HEK293 (cell line): ENCODE measurements at regions not wholly inside any gene's neighbourhood (a gene's known extent, or its start where the extent isn't known, plus 50 kb on each side); places are given as distances from the start of the nearest gene placed in this dataset.

ENCODE experiments used
- CTCF ChIA-PET: fragments of 350-600 bp; formaldehyde crosslinking; extraction: SDS; loops from one replicate; lab custom pipeline; 2021; ENCODE audit warnings: antibody characterized with exemption; lab: Yijun Ruan, JAX
- POLR2A ChIA-PET: fragments of 300-600 bp; formaldehyde crosslinking; extraction: SDS; loops from one replicate; lab custom pipeline; 2020; ENCODE audit warnings: antibody characterized with exemption, inconsistent platforms; lab: Yijun Ruan, JAX
- H3K27ac ChIP-seq: fragments of 200-500 bp; sonication (Bioruptor generic); 2 replicates; pipeline ENCODE4 v1.5.1; 2014; ENCODE audit warnings: low read depth, low read length, control low read depth, inconsistent platforms; ENCODE audit errors: extremely low read depth
- H3K36me3 ChIP-seq, 2 experiments: fragments of 200-500 bp in 1 of 2; sonication (Bioruptor generic) in 1 of 2; 1 replicate in 1 of 2; 2 replicates in 1 of 2; pipeline ENCODE4 v1.5.1; 2014 to 2017; ENCODE audit warnings: inconsistent platforms in 2 of 2, low read length in 2 of 2; ENCODE audit not compliant: control insufficient read depth in 2 of 2, insufficient read depth in 1 of 2
- H3K4me1 ChIP-seq: fragments of 200-500 bp; sonication (Bioruptor generic); 2 replicates; pipeline ENCODE4 v1.5.1; 2014; ENCODE audit warnings: mild to moderate bottlenecking, low read length, inconsistent platforms; ENCODE audit not compliant: control insufficient read depth, insufficient read depth
- H3K4me3 ChIP-seq: 2 replicates; pipeline ENCODE4 v1.5.1; 2011; ENCODE audit warnings: low read depth, mild to moderate bottlenecking, control low read depth, low read length, moderate library complexity
- H3K9me3 ChIP-seq: fragments of 200-500 bp; sonication (Bioruptor generic); 2 replicates; pipeline ENCODE4 v1.5.1; 2014; ENCODE audit warnings: low read depth, low read length, inconsistent platforms; ENCODE audit not compliant: control insufficient read depth, insufficient read depth
- BCL6B ChIP-seq: fragments of 450-650 bp; formaldehyde crosslinking; IDR thresholded peaks from 2 replicates; pipeline ENCODE4 v1.5.1; 2017; ENCODE audit warnings: missing biosample characterization, missing genetic modification characterization
- GLI4 ChIP-seq: fragments of 450-650 bp; formaldehyde crosslinking; IDR thresholded peaks from 2 replicates; pipeline ENCODE4 v1.5.1; 2016; ENCODE audit warnings: missing biosample characterization, missing genetic modification characterization
- KLF10 ChIP-seq: fragments of 450-650 bp; IDR thresholded peaks from 2 replicates; pipeline ENCODE4 v1.5.1; 2018; ENCODE audit warnings: missing biosample characterization, mild to moderate bottlenecking, missing genetic modification characterization
- PRDM2 ChIP-seq: fragments of 450-650 bp; formaldehyde crosslinking; IDR thresholded peaks from 2 replicates; pipeline ENCODE4 v1.5.1; 2016; ENCODE audit warnings: missing biosample characterization, missing genetic modification characterization, borderline replicate concordance
- ZBTB7A ChIP-seq: fragments of 450-650 bp; formaldehyde crosslinking; IDR thresholded peaks from 2 replicates; pipeline ENCODE4 v1.5.1; 2016; ENCODE audit warnings: low read depth, missing biosample characterization, missing genetic modification characterization
- ZFP3 ChIP-seq: fragments of 450-650 bp; formaldehyde crosslinking; IDR thresholded peaks from 2 replicates; pipeline ENCODE4 v1.5.1; 2016; ENCODE audit warnings: low read depth, missing biosample characterization, missing genetic modification characterization
- ZNF121 ChIP-seq: fragments of 450-650 bp; formaldehyde crosslinking; IDR thresholded peaks from 2 replicates; pipeline ENCODE4 v1.5.1; 2016; ENCODE audit warnings: missing biosample characterization, missing genetic modification characterization
- ZNF146 ChIP-seq: fragments of 450-650 bp; formaldehyde crosslinking; IDR thresholded peaks from 2 replicates; pipeline ENCODE4 v1.5.1; 2016; ENCODE audit warnings: missing biosample characterization, missing genetic modification characterization
- ZNF157 ChIP-seq: fragments of 450-650 bp; formaldehyde crosslinking; IDR thresholded peaks from 2 replicates; pipeline ENCODE4 v1.5.1; 2016; ENCODE audit warnings: missing biosample characterization, missing genetic modification characterization
- ZNF175 ChIP-seq: fragments of 450-650 bp; formaldehyde crosslinking; IDR thresholded peaks from 2 replicates; pipeline ENCODE4 v1.5.1; 2016; ENCODE audit warnings: missing biosample characterization, missing genetic modification characterization
- ZNF184 ChIP-seq: fragments of 450-650 bp; IDR thresholded peaks from 2 replicates; pipeline ENCODE4 v1.5.1; 2018; ENCODE audit warnings: missing biosample characterization, mild to moderate bottlenecking, missing genetic modification characterization
- ZNF202 ChIP-seq: fragments of 450-650 bp; formaldehyde crosslinking; IDR thresholded peaks from 2 replicates; pipeline ENCODE4 v1.5.1; 2016; ENCODE audit warnings: missing biosample characterization, missing genetic modification characterization, borderline replicate concordance
- ZNF214 ChIP-seq: fragments of 450-650 bp; formaldehyde crosslinking; IDR thresholded peaks from 2 replicates; pipeline ENCODE4 v1.5.1; 2017; ENCODE audit warnings: missing biosample characterization, mild to moderate bottlenecking, missing genetic modification characterization, borderline replicate concordance
- ZNF23 ChIP-seq: fragments of 450-650 bp; formaldehyde crosslinking; IDR thresholded peaks from 2 replicates; pipeline ENCODE4 v1.5.1; 2016; ENCODE audit warnings: missing biosample characterization, missing genetic modification characterization, borderline replicate concordance
- ZNF239 ChIP-seq: fragments of 450-650 bp; formaldehyde crosslinking; IDR thresholded peaks from 2 replicates; pipeline ENCODE4 v1.5.1; 2016; ENCODE audit warnings: missing biosample characterization, missing genetic modification characterization
- ZNF248 ChIP-seq: fragments of 450-650 bp; formaldehyde crosslinking; IDR thresholded peaks from 2 replicates; pipeline ENCODE4 v1.5.1; 2017; ENCODE audit warnings: missing biosample characterization, missing genetic modification characterization
- ZNF26 ChIP-seq: fragments of 450-650 bp; formaldehyde crosslinking; IDR thresholded peaks from 2 replicates; pipeline ENCODE4 v1.5.1; 2016; ENCODE audit warnings: missing biosample characterization, missing genetic modification characterization
- ZNF433 ChIP-seq: fragments of 450-650 bp; formaldehyde crosslinking; IDR thresholded peaks from 2 replicates; pipeline ENCODE4 v1.5.1; 2016; ENCODE audit warnings: missing biosample characterization, missing genetic modification characterization, low read depth
- ZNF530 ChIP-seq: fragments of 450-650 bp; formaldehyde crosslinking; IDR thresholded peaks from 2 replicates; pipeline ENCODE4 v1.5.1; 2016; ENCODE audit warnings: low read depth, missing biosample characterization, missing genetic modification characterization
- ZNF645 ChIP-seq: fragments of 450-650 bp; formaldehyde crosslinking; IDR thresholded peaks from 2 replicates; pipeline ENCODE4; 2016; ENCODE audit warnings: missing biosample characterization, missing genetic modification characterization
- ZNF701 ChIP-seq: fragments of 450-650 bp; formaldehyde crosslinking; IDR thresholded peaks from 2 replicates; pipeline ENCODE4 v1.5.1; 2016; ENCODE audit warnings: missing biosample characterization, missing genetic modification characterization
- ZNF704 ChIP-seq: fragments of 450-650 bp; formaldehyde crosslinking; IDR thresholded peaks from 2 replicates; pipeline ENCODE4 v1.5.1; 2016; ENCODE audit warnings: missing biosample characterization, missing genetic modification characterization
- ZNF768 ChIP-seq: fragments of 450-650 bp; formaldehyde crosslinking; IDR thresholded peaks from 2 replicates; pipeline ENCODE4 v1.5.1; 2018; ENCODE audit warnings: missing biosample characterization, mild to moderate bottlenecking, missing genetic modification characterization
- ZNF785 ChIP-seq: fragments of 450-650 bp; formaldehyde crosslinking; IDR thresholded peaks from 2 replicates; pipeline ENCODE4 v1.5.1; 2016; ENCODE audit warnings: missing biosample characterization, missing genetic modification characterization

DNA sequence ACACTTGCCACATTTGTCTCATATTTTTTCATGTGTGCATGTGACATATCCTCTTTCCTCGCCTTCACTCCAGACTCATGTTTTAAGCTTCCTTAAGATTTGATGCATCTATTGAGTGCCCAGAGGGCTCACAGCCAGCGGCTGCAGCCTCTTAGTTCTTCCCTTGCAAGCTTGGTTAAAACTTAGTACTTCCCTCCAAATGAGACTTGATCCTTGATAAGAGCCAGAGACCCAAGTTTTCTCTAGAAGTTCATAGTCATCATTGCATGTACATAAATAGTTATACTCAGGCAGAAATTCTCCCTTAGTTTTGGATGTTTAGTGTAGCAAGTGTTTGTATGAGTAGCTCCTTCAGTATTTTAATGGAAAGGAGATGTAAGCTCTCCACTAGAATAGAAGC, 337.6 kb upstream of the B3GALT2 start:
- POLR2A ChIA-PET, result no interaction called here
- no peak for TF ChIP-seq ZNF530 (tag by site-specific recombination)
- TF ChIP-seq ZNF175 (tag by site-specific recombination), result no peak
- TF ChIP-seq GLI4 (tag by site-specific recombination), result no peak
- TF ChIP-seq ZNF26, result no peak
- TF ChIP-seq ZNF239, result no peak
- no peak for TF ChIP-seq ZNF184 (tag by site-specific recombination)
- TF ChIP-seq ZNF785, result no peak
- no peak for TF ChIP-seq ZNF121 (tag by site-specific recombination)
- no peak for TF ChIP-seq ZNF248
- H3K36me3 ChIP-seq, result no peaks in the 10 kb centered on the region
- H3K9me3 ChIP-seq, result no peaks in the 10 kb centered on the region
- no peaks in the 10 kb centered on the region for H3K4me1 ChIP-seq
- CTCF ChIA-PET, result no interaction called here
- no peak overlapping the region for H3K27ac ChIP-seq
- no peak overlapping the region for H3K4me3 ChIP-seq

GRCh38 chr1:193520472-193520871, 334.1 kb upstream of the B3GALT2 start:
- no peak overlapping the region for H3K27ac ChIP-seq
- no peaks in the 10 kb centered on the region for H3K36me3 ChIP-seq
- TF ChIP-seq ZNF157 (tag by site-specific recombination) (no peak), ZFP3 (tag by site-specific recombination) (no peak), ZNF146 (tag by site-specific recombination) (no peak), ZNF214 (tag by site-specific recombination) (no peak), ZNF701 (tag by site-specific recombination) (no peak), ZNF175 (tag by site-specific recombination) (no peak), ZNF433 (no peak), ZNF202 (tag by site-specific recombination) (no peak), ZNF645 (tag by site-specific recombination) (no peak), ZNF768 (tag by site-specific recombination) (no peak), ZNF23 (tag by site-specific recombination) (no peak), ZNF704 (tag by site-specific recombination) (no peak), KLF10 (tag by site-specific recombination) (no peak)
- CTCF ChIA-PET, result no interaction called here
- no peaks in the 10 kb centered on the region for H3K4me1 ChIP-seq
- H3K9me3 ChIP-seq, result no peaks in the 10 kb centered on the region
- no peak overlapping the region for H3K4me3 ChIP-seq
- POLR2A ChIA-PET, result no interaction called here

GRCh38 chr1:193519922-193520321, 333.5 kb upstream of the B3GALT2 start:
- Histone ChIP-seq H3K9me3 (no peaks in the 10 kb centered on the region), H3K36me3 (no peaks in the 10 kb centered on the region), H3K4me3 (no peak overlapping the region), H3K4me1 (no peaks in the 10 kb centered on the region), H3K27ac (no peak overlapping the region)
- ChIA-PET CTCF (no interaction called here), POLR2A (no interaction called here)
- TF ChIP-seq ZBTB7A (no peak), PRDM2 (no peak), GLI4 (tag by site-specific recombination) (no peak), BCL6B (no peak)
